HG03095 (cell line): ENCODE measurements at regions not wholly inside any gene's neighbourhood (a gene's known extent, or its start where the extent isn't known, plus 50 kb on each side); places are given as distances from the start of the nearest gene placed in this dataset.

Experiments
- ATAC-seq: cut with Tn5 transposase; IDR thresholded peaks from one replicate; pipeline ENCODE4 v1.9.1; 2021; ENCODE audit warnings: moderate library complexity; ENCODE audit not compliant: unreplicated experiment

DNA sequence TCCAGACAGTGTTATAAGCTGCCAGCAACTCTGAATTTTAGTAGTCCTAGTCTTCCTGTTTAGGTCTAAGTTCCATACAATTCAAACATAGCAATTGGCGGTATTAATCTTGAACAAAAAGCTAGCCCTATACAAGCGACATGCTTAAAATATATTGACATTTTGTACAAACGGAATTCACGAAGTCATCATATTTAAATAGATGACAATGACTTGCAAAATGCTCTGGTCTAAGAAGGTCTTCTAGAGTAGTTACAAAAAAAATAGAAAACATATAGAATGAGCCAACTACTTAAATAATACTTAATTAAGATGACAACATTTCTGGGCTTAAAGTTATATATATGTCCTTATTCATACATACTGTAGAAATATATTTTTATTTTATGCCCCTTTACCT lies 446.6 kb downstream of the ANKRD7 start:
- ATAC-seq: no peak

DNA sequence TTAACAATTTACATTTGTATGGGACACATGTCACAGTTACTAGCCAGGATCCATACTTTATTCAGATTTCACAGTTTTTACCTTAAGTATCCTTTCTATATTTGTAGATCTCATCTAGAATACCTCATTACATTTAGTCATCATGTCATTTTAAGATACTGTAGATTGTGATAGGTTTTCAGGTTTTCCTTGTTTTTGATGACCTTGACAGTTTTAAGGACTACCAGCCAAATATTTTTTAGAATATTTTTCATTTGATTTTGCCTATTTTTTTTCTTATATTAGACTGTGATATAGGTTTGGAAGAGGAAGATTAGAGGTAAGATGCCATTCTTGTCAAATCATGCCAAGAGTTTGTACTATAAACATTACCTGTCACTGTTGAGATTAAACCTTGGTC lies 460.3 kb downstream of the ANKRD7 start:
- ATAC-seq: no peak

DNA sequence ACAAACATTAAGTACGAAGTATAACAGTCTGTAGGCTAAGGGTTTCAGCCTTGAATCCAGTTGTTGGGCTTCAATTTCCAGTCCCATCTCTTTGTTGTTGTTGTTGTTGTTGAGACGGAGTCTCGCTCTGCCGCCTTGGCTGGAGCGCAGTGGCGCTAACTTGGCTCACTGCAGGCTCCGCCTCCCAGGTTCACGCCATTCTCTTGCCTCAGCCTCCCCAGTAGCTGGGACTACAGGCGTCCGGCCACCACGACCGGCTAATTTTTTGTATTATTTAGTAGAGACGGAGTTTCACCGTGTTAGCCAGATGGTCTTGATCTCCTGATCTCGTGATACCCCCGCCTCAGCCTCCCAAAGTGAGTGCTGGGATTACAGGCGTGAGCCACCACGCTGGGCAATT lies 464.9 kb downstream of the ANKRD7 start:
- ATAC-seq: no peak

DNA sequence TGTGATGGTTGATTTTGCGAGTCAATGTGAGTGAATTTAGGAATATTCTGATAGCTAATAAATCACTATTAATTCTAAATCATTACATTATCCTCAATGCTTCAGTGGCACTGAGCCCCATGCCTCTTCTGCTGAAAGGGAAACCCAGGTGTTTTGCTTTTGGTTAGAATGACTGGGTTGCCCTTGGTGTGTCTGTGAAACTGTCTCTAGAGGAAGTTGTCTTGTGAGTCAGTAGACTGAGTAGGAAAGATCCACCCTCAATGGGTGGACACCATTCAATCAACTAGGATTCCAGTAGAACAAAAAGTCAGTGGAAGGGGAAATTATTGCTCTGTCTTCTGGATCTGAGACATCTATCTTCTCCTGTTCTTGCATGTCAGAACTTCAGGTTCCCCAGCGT lies 472.4 kb downstream of the ANKRD7 start:
- ATAC-seq: no peak

DNA sequence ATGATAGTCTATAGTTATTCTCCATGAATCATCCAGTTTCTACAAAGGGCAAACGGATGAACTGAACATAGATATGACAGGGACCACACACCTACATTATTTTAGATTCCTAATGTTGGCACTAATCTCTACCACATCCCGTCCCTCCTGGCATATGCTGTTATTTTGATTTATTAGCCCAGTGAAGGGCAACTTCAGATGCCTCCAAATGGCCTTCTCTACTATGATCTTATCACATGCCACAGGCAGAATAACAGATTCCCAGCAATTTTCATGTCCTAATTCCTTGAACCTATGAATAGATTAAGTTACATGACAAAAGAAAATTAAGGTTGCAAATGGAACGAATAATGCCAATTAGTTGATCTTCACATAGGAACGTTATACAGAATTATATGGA lies 474.7 kb downstream of the ANKRD7 start:
- no peak for ATAC-seq

DNA sequence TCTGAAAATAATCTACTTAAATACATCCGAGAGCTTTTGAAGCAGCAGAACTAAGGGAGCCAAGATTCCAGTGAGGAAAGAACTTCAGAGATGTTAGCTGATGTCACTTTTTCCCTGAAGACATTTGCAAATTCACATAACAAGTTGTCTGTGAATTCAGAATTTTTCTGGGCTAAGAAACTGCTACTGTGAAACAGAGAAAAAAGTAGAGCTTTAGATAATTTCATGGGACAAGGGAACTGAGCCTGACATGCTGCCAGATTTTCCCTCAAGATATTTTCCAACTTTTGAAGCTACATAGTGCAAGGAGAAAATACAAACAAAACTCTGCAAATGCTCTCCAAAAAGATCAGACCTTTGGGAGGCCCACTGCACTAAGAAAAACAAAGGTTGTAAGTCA lies 484.2 kb downstream of the ANKRD7 start:
- ATAC-seq: no peak

DNA sequence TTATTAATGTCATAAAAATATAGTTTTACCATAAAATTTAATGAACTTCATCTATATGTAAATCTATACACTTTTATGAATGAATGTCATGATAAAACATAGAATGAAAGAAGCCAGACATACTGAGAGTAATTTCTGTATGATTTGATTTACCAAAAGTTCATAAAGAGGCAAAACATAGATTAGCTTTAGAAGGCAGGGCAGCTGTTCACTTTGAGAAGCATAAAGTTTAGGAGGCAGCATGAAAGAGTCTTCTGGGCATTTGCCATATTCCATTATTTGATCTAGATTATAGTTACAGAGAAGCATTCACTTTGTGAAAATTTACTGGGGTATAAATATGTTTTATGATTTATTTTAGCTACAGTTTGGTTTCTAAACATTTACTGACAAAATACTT lies 487.2 kb downstream of the ANKRD7 start:
- no peak for ATAC-seq

DNA sequence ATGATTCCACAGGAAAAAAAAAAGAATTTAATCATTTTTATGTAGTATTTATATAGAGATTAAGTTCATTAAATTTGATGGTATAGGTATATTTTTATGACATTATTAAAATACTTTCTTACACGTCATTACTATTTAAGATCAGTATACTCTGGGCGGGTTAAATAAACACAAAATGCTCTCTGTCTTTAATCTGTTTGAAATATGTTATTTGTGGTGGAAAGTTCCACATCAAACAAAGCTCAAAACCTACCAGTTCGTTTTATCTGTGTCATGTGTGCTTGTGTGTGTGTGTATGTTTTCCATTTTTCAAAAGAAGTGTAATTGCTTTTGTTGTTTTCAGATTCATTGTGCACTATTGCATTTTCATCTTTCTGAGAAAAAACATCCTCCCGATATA lies 488.5 kb downstream of the ANKRD7 start:
- no peak for ATAC-seq

DNA sequence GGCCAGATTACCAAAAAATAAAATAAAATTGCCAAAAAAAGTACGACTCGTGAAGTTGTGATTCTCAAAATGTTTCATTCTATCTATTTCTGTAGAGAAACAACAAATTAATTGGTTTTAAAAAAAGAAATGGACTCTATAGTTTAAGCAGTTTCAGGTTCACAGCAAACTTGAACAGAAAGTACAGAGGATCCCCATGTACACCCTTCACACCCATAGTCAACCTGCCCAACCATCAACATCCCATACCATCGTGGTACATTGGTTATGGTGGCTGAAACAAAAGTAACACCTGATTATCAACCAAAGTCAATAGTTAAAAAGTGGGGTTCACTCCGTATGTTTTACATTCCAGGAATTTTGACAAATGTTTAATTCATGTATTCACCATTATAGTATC lies 496.1 kb downstream of the ANKRD7 start:
- ATAC-seq: no peak

DNA sequence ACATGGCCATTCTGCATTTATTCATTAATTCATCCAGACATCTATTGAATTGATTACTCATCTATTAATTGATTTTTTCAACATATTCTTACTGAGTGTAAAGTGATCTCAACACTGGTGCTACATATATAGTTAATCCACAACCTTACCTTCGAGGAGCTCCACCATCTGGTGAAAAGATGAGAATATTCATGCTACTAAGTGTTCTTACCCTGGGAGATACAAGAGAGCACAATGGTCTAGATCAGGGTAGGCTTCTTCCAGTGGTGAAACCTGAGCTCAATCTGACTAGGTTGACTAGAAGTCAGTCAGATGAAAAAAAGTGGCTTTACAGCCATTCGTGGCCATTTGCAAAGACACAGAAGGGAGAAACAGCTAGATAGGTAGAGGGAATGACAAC lies 507.4 kb downstream of the ANKRD7 start:
- ATAC-seq: no peak

DNA sequence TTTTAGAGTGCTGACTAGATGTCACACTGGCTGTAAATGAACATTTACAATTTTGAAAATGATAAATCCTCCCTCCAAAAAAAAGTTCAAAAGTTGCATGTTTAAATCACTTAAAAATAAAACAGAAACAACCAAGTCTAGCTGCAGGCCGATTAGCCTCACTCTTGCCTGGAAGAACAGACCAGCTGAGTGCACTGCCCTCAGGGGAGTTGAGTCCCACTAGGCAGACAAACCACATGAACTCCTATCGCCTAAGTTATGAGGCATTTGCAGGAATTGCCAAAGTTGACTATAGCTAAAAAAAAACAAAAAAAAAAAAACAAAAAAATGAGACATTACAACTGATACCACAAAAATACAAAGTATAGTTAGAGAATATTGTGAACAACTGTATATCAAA lies 510.0 kb downstream of the ANKRD7 start:
- ATAC-seq: no peak

DNA sequence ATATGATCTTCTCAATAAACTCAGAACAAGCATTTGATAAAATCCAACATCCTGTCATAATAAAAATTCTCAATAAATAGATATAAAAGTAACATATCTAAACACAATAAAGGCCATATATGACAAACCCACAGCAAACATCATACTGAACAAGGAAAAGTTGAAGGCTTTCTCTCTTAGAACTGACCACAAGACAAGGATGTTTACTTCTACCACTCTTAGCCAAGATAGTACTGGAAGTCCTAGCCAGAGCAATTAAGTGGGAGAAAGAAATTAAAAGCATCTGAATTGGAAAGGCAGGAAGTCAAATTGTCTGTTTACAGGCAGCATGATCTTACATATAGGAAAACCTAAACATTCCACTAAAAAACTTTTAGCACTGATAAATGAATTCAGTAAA lies 510.9 kb downstream of the ANKRD7 start:
- ATAC-seq: no peak

DNA sequence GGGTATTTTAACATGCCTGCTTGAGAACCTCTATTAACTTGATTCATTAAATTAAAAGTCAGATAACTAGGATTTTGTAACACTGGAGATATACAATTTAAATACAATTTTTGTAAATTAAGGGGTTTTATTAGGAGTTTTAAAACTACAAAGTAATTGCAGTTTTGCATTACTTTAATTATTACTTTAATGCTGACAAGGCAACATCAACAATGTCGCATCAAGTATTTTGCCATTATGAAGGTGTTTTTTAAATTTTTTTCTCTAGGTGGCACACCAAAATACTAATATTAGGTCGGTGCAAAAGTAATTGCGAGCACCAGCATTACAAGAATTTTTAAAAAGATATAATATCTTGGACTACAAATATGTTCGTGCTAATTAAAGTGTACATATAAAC lies 513.4 kb downstream of the ANKRD7 start:
- no peak for ATAC-seq

DNA sequence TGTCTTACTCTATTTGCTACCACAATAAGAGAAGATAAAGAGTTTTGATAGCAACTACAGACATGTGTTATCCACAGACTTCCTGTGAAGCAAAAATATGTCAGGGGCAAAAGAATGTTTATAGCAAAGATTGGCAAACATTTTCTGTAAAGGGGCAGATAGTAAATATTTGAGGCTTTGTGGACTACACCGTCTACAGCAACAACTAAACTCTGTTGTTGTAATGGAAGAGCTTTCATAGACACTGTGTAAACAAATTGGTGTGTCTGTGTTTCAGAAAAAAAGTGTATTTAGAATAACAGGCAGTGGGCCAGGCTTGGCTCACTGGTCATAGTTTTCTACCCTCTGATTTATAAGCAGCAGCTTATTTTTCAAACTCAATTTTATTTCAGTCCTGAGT lies 521.4 kb downstream of the ANKRD7 start:
- ATAC-seq: no peak

DNA sequence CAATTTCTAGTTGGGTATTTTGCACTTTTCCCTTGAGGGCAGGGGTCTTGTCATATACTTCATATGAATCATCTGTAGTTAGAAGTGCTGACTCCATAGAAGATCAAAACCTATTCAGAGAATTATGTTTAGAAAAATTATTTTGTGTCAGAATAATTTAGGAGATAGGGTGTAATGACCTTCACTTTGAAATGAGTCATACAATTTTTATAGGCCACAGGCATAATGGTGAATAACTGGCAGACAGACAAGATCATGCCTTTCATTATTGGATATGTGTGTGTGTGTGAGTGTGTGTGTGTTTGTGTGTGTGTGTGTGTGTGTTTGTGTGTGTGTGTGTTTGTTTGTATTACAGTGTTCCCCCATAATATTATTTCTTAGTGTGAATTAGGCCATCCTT lies 523.0 kb downstream of the ANKRD7 start:
- no peak for ATAC-seq

DNA sequence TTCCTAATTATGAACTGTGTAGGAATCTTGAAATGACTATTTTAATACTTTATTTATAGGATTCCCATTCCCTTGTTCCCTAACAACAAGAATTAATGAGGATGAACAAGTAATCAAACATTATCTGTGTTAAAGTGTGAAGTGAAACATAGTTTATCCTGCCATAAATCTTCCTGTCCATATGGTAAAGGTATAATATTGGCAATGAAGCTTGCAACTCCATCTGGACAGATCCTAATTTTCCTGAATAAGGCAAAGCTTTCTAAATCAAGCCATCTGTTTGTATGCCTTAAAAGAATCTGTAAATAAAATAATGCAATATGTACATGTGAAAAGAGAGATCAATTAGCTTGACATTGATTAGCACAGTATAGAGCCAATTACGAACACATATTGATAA lies 529.0 kb downstream of the ANKRD7 start:
- ATAC-seq: no peak

DNA sequence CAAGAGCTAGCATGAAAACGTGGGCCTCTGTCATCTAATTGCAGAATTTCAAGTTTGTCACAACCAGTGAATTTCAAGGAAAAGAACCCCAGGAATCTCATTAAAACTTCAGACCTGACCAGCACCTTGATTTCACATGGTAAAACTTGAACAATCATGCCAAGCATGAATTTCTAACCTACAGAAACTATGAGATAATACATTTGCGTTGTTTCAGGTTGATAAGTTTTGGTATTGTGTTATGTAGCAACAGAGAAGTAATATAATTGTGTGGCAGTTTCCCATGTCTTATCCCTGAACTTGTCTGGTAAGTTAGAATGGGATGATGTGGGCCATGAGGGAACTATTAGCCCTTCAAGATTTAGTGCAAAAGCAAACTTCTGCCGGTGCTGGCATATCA lies 530.1 kb downstream of the ANKRD7 start:
- no peak for ATAC-seq

DNA sequence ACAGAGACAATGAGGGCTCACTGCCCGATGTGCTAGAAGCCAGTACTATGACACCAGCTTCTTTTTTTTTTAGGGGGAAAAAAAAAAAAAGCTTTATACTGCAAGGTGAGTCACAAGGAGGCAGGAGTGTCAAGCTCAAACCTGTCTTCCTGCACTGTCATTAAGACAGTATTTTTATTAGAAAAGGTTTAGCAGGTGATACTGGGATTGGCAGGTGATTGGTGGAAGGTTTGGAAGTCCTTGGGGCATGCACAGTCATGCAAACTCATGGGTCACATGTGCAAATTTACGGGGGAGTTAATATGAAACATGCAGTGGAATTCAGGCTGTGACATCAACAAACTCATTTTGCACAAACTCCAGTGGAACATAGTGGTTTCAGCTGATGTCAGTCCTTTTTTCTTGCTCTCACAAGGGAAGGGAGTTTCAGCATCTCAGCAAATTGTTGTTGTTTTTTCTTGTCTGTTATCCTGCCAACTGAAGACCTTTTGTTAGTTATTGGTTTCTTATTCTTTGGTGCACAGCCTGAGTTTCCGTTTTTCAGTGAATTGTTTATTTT lies 530.6 kb downstream of the ANKRD7 start:
- ATAC-seq: no peak

DNA sequence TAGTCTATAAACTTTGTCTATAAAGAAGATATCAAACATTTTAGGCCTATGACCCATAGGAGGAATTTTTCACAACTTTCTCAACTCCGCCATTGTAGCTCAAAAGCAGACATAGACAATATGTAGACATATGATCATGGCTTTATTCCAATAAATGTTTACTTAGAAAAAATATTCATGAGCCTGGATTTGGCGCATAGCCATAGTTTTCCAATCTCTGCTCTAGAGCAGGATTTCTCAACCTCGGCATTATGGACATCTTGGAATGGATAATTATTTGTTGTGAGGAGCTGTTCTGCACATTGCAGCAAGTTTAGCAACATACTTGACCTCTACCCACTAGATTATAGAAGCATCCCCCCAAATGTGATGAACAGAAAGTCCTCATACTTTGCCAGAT lies 532.6 kb downstream of the ANKRD7 start:
- ATAC-seq: no peak

DNA sequence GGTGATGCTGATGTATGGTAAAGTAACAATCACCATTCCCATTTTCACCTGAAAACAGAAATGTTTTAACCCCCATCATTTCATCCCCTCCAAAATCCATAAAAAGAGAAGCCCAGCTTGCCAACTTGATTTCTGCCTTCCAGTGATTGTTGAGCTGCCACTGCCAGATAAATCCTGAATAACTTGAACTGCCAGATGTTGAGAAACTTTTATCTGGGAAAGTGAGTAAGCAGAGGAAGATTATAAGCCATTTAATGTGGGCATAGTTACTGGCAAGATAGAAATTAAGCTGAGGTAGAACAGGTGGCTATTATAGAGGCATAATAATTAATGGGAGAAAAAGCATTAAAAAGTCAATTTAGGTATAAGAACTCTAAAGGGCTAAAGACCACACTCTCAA lies 534.1 kb downstream of the ANKRD7 start:
- ATAC-seq: no peak

DNA sequence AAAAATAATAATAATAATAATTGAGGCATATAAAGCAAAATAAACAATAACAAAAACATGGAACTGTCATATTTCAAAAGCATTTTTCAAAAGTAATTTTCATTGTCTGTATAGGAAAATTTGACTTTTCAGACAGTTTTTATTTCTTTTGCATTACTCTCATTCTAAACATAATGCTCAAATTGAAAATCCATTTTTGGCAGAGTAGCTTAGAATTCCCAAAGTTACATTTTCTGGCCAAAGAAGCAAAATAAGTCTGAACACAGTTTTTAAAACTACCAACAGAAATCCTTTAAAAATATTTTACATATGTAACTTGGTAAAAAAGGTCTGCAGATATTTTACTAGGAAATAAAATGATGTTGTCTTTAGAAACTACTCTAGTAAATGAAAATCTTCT lies 535.4 kb downstream of the ANKRD7 start:
- no peak for ATAC-seq

DNA sequence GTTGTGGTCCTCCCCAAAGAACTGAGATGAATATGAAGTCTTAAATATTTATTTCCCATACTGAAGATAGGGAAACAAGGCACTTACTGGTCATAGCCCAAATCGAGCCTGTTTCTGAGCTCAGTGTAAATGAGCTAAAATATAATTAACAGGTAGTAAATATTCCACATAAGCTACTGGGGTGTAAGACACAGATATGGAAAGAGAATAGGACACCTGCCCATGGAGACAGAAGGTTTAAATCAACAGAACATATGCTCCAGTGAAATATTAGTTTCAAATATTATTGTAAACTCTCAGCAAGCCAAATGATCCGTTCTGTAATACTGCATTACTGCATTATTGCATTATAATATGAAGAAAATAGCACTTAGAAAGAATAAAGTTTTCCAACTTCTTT lies 537.9 kb downstream of the ANKRD7 start:
- no peak for ATAC-seq

DNA sequence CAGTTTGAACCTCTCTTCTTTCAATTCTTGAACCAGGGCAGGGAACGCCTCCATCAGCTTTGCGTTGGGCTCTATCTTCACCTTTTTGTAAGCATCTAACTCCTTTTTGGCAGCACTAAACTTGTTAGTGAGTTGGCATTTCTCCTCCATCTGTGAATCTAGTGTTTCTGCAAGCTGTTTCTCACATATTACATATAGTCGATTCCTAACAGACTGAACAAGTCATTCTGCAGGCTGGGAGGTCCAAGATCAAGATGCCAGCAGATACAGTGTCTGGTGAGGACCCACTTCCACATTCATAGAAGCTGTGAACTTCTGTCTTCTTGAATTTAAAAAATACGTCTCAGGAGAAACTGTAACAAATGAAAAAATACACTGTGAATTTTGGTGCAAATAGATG lies 539.7 kb downstream of the ANKRD7 start:
- ATAC-seq: no peak

DNA sequence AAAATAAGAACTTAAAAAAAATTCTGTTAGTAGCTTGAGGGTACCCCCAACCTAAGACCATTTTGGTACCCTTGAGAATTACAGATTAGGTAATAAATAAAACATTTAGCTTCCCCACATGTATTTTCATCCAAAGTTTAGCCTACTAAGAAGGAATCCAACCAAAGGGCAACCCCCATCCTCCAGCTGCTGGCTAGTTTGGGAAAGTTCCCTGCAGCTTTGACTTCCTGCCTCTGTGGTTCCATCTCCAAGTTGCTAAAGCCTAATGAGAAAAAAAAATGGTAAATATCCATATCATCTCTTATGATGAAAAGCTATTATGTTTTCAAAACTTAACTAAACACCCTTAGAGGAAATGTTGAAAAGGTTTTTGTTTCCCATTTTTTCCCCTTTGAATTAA lies 547.2 kb downstream of the ANKRD7 start:
- no peak for ATAC-seq
